ENCODE measurements at regions not wholly inside any gene's neighbourhood (a gene's known extent, or its start where the extent isn't known, plus 50 kb on each side); places are given as distances from the start of the nearest gene placed in this dataset.
A peak's percentile ranks its signal among the peaks of the same experiment; 100 is the strongest.

DNA sequence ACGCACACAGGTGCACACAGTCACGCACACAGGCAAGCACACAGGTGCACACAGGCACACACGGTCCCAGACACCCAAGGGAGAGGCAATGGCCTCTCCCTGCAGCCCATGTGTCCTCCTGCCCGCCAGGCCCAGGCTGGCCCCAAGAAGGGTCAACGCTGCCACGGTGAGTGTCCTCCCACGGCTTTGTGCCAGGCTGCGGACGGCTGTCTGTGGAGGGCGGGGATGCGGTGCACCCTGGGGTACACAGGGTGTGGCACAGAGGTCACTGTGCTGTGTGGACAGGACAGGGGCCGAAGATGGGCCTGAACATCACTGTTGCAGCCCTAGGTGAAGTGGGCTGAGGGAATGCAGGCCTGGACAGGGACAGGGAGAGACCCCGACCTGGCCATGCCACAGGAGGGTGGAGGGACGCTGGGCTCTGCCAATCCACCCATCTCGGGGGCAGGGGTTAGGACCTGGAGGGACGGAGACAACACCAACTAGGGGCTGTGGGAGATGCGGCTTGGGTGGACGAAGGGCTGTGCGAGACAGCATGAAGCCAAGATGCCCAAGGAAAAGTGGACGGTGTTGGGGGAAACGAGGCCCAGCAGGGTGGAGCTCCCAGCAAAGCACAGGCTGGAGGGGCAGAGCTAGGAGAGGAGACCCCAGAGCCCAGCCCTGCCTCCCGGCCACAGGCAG, 523.8 kb downstream of the BRD1 start:
- peak overlapping the region; percentile 79 for H3K9ac ChIP-seq (ENCODE audit: low read depth, low read length, poor library complexity)
- no peak overlapping the region for H2BK5ac ChIP-seq (ENCODE audit: low read length)
- WGBS, 2 donors (ENCODE audit: extremely low coverage in 2 of 2, insufficient read length in 2 of 2, insufficient replicate concordance in 1 of 2) = no CpG with 5 or more reads among the region's 22 CpGs
- no peak overlapping the region for H4K91ac ChIP-seq (ENCODE audit: low read depth, low read length, poor library complexity)
- peaks cover 0 to 3% of the 10 kb centered on the region in 2 donors for H3K4me1 ChIP-seq (ENCODE audit: control insufficient read depth in 2 of 2, insufficient read depth in 1 of 2, low read depth in 1 of 2, low read length in 2 of 2)
- H3K14ac ChIP-seq (ENCODE audit: low read length) = no peak overlapping the region
- no peak overlapping the region for H3K4ac ChIP-seq (ENCODE audit: low read length)
- no peak overlapping the region for H3K27ac ChIP-seq (replicated peaks; ENCODE audit: low read length)
- H3K4me3 ChIP-seq (ENCODE audit: low read length in 2 of 2) = no peak overlapping the region
- peak overlapping the region; percentile 1 for H2BK12ac ChIP-seq (ENCODE audit: low read length)
- H2BK120ac ChIP-seq (ENCODE audit: low read depth, low read length) = peak overlapping the region; percentile 6
- no peaks in the 10 kb centered on the region for H3K36me3 ChIP-seq (replicated peaks in 1 of 2; ENCODE audit: control insufficient read depth in 2 of 2, insufficient read depth in 2 of 2, low read length in 2 of 2)
- H2BK15ac ChIP-seq (ENCODE audit: low read length) = peak overlapping the region; percentile 52
- H2AFZ ChIP-seq (ENCODE audit: low read length) = no peak overlapping the region
- no peak overlapping the region for H4K8ac ChIP-seq (ENCODE audit: low read depth, low read length)
- no peak overlapping the region for H3K23ac ChIP-seq (ENCODE audit: low read depth, low read length, poor library complexity)
- peak overlapping the region; percentile 94 for H2AK5ac ChIP-seq (ENCODE audit: low read depth, low read length)
- DNase-seq (ENCODE audit: low spot score) = no peak
- H3K18ac ChIP-seq (ENCODE audit: low read length) = peak overlapping the region; percentile 89
- H3K79me1 ChIP-seq (ENCODE audit: low read depth, low read length) = no peaks in the 10 kb centered on the region
- H3K27me3 ChIP-seq (ENCODE audit: control insufficient read depth in 3 of 3, insufficient read depth in 3 of 3, low read depth in 1 of 3, low read length in 3 of 3) = no peaks in the 10 kb centered on the region
- H3K9me3 ChIP-seq (replicated peaks in 1 of 2; ENCODE audit: control insufficient read depth in 2 of 2, insufficient read depth in 1 of 2, low read depth in 1 of 2, low read length in 2 of 2) = peaks cover 0 to 3% of the 10 kb centered on the region in 2 donors
- no peak overlapping the region for H3K4me2 ChIP-seq (ENCODE audit: insufficient read depth, low read length, poor library complexity, severe bottlenecking)

DNA sequence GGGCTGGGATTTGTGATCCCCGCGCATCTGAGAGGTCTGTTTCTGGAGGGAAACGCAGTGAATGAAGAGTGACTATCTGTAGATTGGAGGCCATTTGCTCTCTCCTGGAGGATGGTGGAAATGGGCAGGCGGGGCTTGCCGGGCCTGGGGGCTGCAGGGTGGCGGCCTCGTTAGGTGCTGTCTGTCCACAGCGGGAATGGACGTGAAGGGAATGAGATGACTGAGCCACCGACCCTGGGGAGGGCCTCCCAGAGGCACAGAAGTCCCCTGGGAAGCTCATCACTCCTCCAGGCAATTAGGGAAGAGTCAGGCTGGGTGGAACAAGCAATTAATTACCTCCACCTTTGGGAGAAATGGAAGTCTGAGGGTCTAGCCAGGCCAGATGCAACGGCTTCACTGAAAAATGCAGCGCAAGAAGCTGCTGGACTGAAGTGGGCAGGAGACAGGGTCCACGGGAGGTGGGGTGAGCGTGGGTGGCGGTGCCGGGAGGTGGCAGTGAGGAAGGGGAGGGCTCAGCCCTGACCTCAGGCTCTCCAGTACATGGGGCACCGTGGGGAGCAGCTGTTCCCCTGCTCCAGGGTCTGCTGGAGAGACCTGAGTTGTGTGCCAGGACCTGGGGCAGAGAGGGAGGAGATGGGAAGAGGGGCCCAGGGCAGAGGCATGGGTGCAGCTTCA, 524.5 kb downstream of the BRD1 start:
- H4K8ac ChIP-seq (ENCODE audit: low read depth, low read length) = no peak overlapping the region
- no peak overlapping the region for H3K14ac ChIP-seq (ENCODE audit: low read length)
- H3K79me1 ChIP-seq (ENCODE audit: low read depth, low read length) = no peaks in the 10 kb centered on the region
- no peak overlapping the region for H3K4me3 ChIP-seq (ENCODE audit: low read length in 2 of 2)
- H3K4me1 ChIP-seq (ENCODE audit: control insufficient read depth in 2 of 2, insufficient read depth in 1 of 2, low read depth in 1 of 2, low read length in 2 of 2) = peaks cover 0 to 3% of the 10 kb centered on the region in 2 donors
- peak overlapping the region; percentile 79 for H3K9ac ChIP-seq (ENCODE audit: low read depth, low read length, poor library complexity)
- no peak for DNase-seq (ENCODE audit: low spot score)
- H3K4ac ChIP-seq (ENCODE audit: low read length) = no peak overlapping the region
- no peaks in the 10 kb centered on the region for H3K36me3 ChIP-seq (replicated peaks in 1 of 2; ENCODE audit: control insufficient read depth in 2 of 2, insufficient read depth in 2 of 2, low read length in 2 of 2)
- H3K27me3 ChIP-seq (ENCODE audit: control insufficient read depth in 3 of 3, insufficient read depth in 3 of 3, low read depth in 1 of 3, low read length in 3 of 3) = no peaks in the 10 kb centered on the region
- H2AFZ ChIP-seq (ENCODE audit: low read length) = no peak overlapping the region
- no CpG with 5 or more reads among the region's 17 CpGs for WGBS, 2 donors (ENCODE audit: extremely low coverage in 2 of 2, insufficient read length in 2 of 2, insufficient replicate concordance in 1 of 2)
- H2AK5ac ChIP-seq (ENCODE audit: low read depth, low read length) = peak overlapping the region; percentile 58
- peak overlapping the region; percentile 52 for H2BK15ac ChIP-seq (ENCODE audit: low read length)
- no peak overlapping the region for H2BK5ac ChIP-seq (ENCODE audit: low read length)
- H3K27ac ChIP-seq (replicated peaks; ENCODE audit: low read length) = no peak overlapping the region
- H3K23ac ChIP-seq (ENCODE audit: low read depth, low read length, poor library complexity) = peak overlapping the region; percentile 20
- peak overlapping the region; percentile 89 for H3K18ac ChIP-seq (ENCODE audit: low read length)
- peak overlapping the region; percentile 6 for H2BK120ac ChIP-seq (ENCODE audit: low read depth, low read length)
- no peak overlapping the region for H2BK12ac ChIP-seq (ENCODE audit: low read length)
- peaks cover 0 to 3% of the 10 kb centered on the region in 2 donors for H3K9me3 ChIP-seq (replicated peaks in 1 of 2; ENCODE audit: control insufficient read depth in 2 of 2, insufficient read depth in 1 of 2, low read depth in 1 of 2, low read length in 2 of 2)
- no peak overlapping the region for H3K4me2 ChIP-seq (ENCODE audit: insufficient read depth, low read length, poor library complexity, severe bottlenecking)
- H4K91ac ChIP-seq (ENCODE audit: low read depth, low read length, poor library complexity) = peak overlapping the region; percentile 33

DNA sequence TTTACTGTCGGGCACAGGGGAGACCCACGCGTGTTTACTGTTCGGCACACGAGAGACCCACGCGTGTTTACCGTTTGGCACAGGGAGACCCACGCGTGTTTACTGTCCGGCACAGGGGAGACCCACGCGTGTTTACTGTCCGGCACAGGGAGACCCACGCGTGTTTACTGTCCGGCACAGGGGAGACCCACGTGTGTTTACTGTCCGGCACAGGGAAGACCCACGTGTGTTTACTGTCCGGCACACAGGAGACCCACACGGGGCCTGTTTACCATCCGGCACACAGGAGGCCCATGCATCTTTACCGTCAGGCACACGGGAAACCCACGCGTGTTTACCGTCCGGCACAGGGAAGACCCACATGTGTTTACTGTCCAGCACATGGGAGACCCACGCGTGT, 525.1 kb downstream of the BRD1 start:
- H3K4ac ChIP-seq (ENCODE audit: low read length) = no peak overlapping the region
- H2BK5ac ChIP-seq (ENCODE audit: low read length) = no peak overlapping the region
- WGBS, 2 donors (ENCODE audit: extremely low coverage in 2 of 2, insufficient read length in 2 of 2, insufficient replicate concordance in 1 of 2) = no CpG with 5 or more reads among the region's 31 CpGs
- no peaks in the 10 kb centered on the region for H3K79me1 ChIP-seq (ENCODE audit: low read depth, low read length)
- no peak overlapping the region for H4K8ac ChIP-seq (ENCODE audit: low read depth, low read length)
- H3K9me3 ChIP-seq (replicated peaks in 1 of 2; ENCODE audit: control insufficient read depth in 2 of 2, insufficient read depth in 1 of 2, low read depth in 1 of 2, low read length in 2 of 2) = peaks cover 0 to 3% of the 10 kb centered on the region in 2 donors
- H2BK120ac ChIP-seq (ENCODE audit: low read depth, low read length) = no peak overlapping the region
- H3K4me3 ChIP-seq (ENCODE audit: low read length in 2 of 2) = no peak overlapping the region
- no peak for DNase-seq (ENCODE audit: low spot score)
- H2BK15ac ChIP-seq (ENCODE audit: low read length) = no peak overlapping the region
- H3K18ac ChIP-seq (ENCODE audit: low read length) = no peak overlapping the region
- H3K14ac ChIP-seq (ENCODE audit: low read length) = no peak overlapping the region
- H3K27me3 ChIP-seq (ENCODE audit: control insufficient read depth in 3 of 3, insufficient read depth in 3 of 3, low read depth in 1 of 3, low read length in 3 of 3) = no peaks in the 10 kb centered on the region
- H2BK12ac ChIP-seq (ENCODE audit: low read length) = no peak overlapping the region
- no peaks in the 10 kb centered on the region for H3K36me3 ChIP-seq (replicated peaks in 1 of 2; ENCODE audit: control insufficient read depth in 2 of 2, insufficient read depth in 2 of 2, low read length in 2 of 2)
- H2AFZ ChIP-seq (ENCODE audit: low read length) = no peak overlapping the region
- H3K4me1 ChIP-seq (ENCODE audit: control insufficient read depth in 2 of 2, insufficient read depth in 1 of 2, low read depth in 1 of 2, low read length in 2 of 2) = peaks cover 0 to 3% of the 10 kb centered on the region in 2 donors
- no peak overlapping the region for H3K9ac ChIP-seq (ENCODE audit: low read depth, low read length, poor library complexity)
- H4K91ac ChIP-seq (ENCODE audit: low read depth, low read length, poor library complexity) = no peak overlapping the region
- H3K27ac ChIP-seq (replicated peaks; ENCODE audit: low read length) = no peak overlapping the region
- no peak overlapping the region for H3K23ac ChIP-seq (ENCODE audit: low read depth, low read length, poor library complexity)
- H2AK5ac ChIP-seq (ENCODE audit: low read depth, low read length) = peak overlapping the region; percentile 1
- H3K4me2 ChIP-seq (ENCODE audit: insufficient read depth, low read length, poor library complexity, severe bottlenecking) = no peak overlapping the region

DNA sequence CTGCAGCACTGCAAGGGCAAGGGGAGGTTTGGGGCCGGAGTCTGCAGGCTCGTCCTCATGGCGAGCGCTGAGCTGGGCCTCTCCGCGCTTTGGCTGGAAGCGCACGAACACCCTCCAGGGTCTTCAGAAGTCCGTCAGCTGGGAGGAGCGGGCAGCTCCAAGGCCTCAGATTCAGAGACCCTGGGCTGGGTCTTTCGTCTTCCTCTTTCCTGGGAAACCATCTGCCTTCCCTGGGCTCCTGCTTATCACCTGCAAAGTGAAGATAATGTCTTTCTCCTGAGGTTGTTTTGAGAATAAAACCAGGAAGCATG, 525.6 kb downstream of the BRD1 start:
- Histone ChIP-seq H2BK5ac (ENCODE audit: low read length) (no peak overlapping the region), H3K4ac (ENCODE audit: low read length) (no peak overlapping the region), H4K8ac (ENCODE audit: low read depth, low read length) (no peak overlapping the region), H3K79me1 (ENCODE audit: low read depth, low read length) (no peaks in the 10 kb centered on the region), H4K91ac (ENCODE audit: low read depth, low read length, poor library complexity) (no peak overlapping the region), H3K18ac (ENCODE audit: low read length) (no peak overlapping the region), H3K27me3 (ENCODE audit: control insufficient read depth in 3 of 3, insufficient read depth in 3 of 3, low read depth in 1 of 3, low read length in 3 of 3) (no peaks in the 10 kb centered on the region), H3K4me1 (ENCODE audit: control insufficient read depth in 2 of 2, insufficient read depth in 1 of 2, low read depth in 1 of 2, low read length in 2 of 2) (peaks cover 0 to 3% of the 10 kb centered on the region in 2 donors), H3K14ac (ENCODE audit: low read length) (peak overlapping the region; percentile 31), H2BK12ac (ENCODE audit: low read length) (no peak overlapping the region), H3K23ac (ENCODE audit: low read depth, low read length, poor library complexity) (no peak overlapping the region), H3K9me3 (replicated peaks in 1 of 2; ENCODE audit: control insufficient read depth in 2 of 2, insufficient read depth in 1 of 2, low read depth in 1 of 2, low read length in 2 of 2) (peaks cover 0 to 3% of the 10 kb centered on the region in 2 donors), H3K9ac (ENCODE audit: low read depth, low read length, poor library complexity) (no peak overlapping the region), H3K4me2 (ENCODE audit: insufficient read depth, low read length, poor library complexity, severe bottlenecking) (no peak overlapping the region), H2AK5ac (ENCODE audit: low read depth, low read length) (peak overlapping the region; percentile 83), H3K36me3 (replicated peaks in 1 of 2; ENCODE audit: control insufficient read depth in 2 of 2, insufficient read depth in 2 of 2, low read length in 2 of 2) (no peaks in the 10 kb centered on the region), H2BK15ac (ENCODE audit: low read length) (peak overlapping the region; percentile 77), H3K4me3 (ENCODE audit: low read length in 2 of 2) (no peak overlapping the region), H3K27ac (replicated peaks; ENCODE audit: low read length) (no peak overlapping the region), H2AFZ (ENCODE audit: low read length) (no peak overlapping the region), H2BK120ac (ENCODE audit: low read depth, low read length) (no peak overlapping the region)
- WGBS, 2 donors (ENCODE audit: extremely low coverage in 2 of 2, insufficient read length in 2 of 2, insufficient replicate concordance in 1 of 2) = no CpG with 5 or more reads among the region's 11 CpGs
- DNase-seq (ENCODE audit: low spot score) = no peak
